ENCODE measurements at regions not wholly inside any gene's neighbourhood (a gene's known extent, or its start where the extent isn't known, plus 50 kb on each side); places are given as distances from the start of the nearest gene placed in this dataset.

DNA sequence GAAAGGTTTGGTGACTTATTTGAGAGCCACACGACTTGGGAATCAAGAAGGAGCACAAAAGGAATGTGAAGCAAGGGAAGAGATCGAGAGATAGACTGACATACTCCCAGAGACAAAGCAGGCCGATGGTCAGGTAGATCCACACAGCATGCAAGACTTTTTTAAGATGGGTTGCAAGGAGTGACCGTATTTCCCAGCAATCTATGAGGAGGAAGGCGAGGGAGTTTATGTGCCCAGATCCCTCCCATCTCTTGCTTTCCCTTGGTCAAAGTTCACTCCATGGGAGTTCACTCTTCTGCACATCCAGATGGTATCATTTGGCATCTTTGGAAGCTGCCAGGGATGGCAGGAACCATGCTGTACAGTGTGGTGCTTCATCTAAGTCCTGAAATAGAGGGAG, 148.9 kb downstream of the RMI1 start:
- DNase-seq: no peak

DNA sequence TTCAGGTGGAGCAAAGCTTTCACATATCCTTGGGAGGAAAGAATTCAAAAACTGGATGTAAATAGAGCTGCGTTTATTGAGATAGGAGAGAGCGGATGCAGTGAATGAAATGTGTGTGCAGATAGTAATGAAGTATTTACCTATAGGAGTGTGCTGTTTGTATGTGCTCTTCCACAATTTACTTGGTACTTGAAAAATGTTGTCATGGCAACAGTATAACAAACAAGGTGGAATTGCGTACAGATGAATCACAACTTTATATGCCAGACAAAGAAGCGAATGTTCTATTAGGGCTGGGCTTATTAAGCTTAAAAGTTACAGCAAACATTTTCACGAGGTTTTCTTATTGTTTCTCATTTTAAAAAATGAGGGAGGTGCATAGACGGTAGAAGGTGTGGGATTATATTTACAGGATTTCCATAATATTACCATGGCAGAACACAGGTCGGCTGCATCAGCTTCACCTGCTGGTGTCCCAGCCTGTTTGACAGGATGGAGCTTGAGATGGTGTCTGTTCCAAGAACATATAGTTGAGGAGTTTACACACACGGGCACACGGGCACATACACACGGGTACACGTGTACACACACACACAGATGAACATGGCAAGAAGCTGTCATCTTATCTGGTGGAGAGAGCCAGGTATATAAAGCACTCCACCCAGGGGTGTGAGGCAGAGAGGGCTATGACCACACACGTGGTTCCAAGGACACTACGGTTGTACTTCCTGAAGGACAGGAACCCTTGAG, 155.7 kb downstream of the RMI1 start:
- peak in 2 of 3 experiments; percentile 77 to 89 for DNase-seq

DNA sequence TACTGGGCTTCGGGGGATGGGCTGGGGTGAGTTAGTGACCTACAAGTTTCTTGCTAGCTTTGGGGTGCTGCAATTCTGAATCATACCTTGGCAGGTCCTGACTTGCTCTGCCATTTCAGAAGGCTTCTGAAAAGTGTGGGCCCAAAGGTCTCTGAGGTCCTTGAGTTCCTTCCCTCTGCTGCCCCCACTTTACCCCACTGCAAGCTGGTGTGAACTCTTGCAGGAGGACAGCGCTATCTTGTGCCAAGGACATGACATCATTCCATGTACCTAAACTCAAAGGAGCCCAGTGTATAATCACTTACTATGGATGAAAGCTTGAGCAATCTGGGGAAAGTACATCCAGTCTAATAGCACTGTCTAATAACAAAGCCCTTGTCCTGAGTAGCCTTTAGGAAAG, 157.4 kb downstream of the RMI1 start:
- peak in 1 of 3 experiments; percentile 19 for DNase-seq

DNA sequence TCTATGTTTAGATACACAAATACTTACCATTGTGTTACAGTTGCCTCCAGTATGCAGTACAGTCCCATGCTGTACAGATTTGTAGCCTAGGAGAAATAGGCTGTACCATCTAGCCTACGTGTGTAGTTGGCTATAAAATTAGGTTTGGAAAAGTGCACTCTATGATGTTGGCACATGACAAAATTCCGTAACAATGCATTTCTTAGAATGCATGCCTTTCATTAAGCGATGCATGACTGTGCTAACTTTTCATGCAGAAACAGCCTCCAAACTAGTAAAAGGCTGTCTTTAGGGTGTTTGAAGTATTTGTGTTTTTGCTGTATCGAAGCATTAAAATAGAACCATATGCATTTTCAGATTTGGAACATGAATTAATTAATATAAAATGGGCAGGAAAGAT, 157.9 kb downstream of the RMI1 start:
- no peak for DNase-seq

GRCh38 chr9:84139296-84140070, 158.9 kb downstream of the RMI1 start:
- DNase-seq: peak; percentile 23 to 67 (median 48)

DNA sequence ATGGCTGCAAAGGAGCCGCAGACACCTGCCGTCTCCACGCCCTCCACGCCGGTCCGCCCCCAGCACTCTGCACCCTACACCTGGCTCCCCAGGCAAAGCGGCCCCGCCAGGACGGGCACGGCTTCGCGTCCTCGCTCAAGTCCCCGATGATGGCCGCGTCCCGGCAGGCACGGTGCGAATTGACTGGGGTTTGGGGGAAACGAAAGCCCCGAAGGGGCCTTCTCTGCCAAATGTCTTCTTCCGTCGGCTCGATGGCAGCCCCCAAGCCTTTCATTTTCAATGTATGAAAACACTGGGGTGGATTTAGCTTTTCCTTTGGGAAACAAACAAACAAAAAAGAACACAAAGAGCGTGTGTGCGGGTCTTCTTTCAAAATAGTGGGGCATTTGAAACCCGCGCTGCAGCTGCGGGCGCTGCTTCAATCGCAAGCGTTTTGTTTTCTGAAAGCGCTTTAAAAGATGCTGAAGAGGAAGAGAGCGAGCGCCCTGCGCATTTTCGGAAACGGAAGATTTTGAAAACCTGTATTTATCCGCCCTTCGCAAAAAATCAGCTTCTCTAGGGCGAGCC, 160.0 kb downstream of the RMI1 start:
- DNase-seq: peak; percentile 59 to 93 (median 88)

- peak; percentile 40 to 69 (median 48) for DNase-seq
These were observed 161.3 kb downstream of the RMI1 start for GRCh38 chr9:84141741-84142370.

- no peak for DNase-seq
These were observed 164.4 kb downstream of the RMI1 start for GRCh38 chr9:84145031-84145430.

DNA sequence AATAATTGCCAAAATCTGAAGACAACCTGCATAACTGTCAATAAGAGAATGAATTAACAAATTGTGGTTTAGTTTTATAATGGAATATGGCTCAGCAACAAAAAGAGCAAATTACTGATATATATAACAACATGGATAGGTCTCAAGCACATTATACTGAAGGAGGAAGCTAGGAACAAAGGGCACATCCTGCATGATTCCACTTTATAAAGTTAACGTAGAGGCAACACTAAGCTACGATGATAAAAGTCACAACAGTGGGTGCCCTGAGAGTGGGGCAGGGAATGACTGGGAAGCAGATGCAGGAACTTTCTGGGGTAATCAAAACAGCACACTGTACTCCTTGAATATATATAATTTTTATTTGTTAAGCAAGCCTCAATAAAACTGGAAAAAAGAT, 165.2 kb downstream of the RMI1 start:
- no peak for DNase-seq

DNA sequence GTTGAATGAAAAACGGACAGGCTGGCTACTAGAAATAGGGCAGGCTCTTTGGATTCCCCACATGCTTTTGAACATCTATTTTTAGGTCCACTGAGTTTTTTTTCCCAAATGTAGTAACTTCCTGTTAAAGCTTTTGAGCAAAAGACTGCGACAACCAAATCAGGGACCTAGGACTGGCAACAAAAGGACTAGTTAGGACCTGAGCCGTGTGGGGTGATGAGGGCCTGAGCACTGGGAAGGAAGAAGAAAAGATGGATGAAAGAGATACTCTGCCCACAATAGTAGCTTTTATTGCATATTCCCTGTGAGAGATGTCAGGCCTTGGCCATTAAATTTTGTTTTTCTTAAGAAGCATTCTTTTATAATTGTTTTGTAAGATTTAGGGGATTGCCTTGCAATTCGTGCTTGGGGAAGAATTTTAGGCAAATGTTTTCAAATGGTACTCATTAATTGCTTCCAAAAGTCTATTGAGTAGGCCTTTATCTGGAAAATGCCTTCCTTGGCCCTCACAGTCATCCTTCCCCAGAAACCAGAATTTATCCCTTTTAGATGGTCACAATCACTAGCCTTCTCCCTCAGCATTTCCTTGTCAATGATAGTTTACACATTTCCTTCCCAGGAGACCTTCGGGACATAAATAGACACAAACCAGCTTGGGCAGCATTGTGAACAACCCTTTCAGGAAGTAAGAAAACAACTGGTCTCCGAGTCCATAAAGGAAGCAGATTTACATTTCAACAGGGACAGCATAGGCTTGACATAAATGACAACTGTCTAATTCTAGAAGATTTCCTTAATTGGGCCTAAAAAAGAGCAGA, 166.5 kb downstream of the RMI1 start:
- peak in 2 of 3 experiments; percentile 20 to 38 for DNase-seq

- DNase-seq: no peak
These were observed 170.6 kb downstream of the RMI1 start for GRCh38 chr9:84151236-84151635.

DNA sequence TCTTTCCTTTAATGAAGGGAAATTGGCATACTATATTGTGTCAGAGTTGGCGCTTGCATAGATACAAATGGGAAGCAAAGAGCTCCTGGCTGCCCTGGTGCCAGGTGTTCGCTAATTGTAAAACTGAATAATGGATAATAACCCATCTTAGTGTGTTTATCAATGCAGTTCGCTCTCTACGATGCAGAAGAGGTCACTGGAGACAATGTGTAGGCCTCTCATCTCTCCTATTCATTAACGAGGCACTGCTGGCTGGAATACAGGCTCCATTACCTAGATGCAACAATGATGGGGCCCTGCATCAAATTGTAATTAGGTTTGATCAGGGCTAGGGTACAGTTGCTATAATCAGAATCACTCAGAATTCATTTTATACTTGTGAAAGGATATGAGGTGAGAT, 171.0 kb downstream of the RMI1 start:
- peak in 2 of 3 experiments; percentile 78 to 96 for DNase-seq

- no peak for DNase-seq
These were observed 171.6 kb downstream of the RMI1 start for GRCh38 chr9:84152204-84152603.

DNA sequence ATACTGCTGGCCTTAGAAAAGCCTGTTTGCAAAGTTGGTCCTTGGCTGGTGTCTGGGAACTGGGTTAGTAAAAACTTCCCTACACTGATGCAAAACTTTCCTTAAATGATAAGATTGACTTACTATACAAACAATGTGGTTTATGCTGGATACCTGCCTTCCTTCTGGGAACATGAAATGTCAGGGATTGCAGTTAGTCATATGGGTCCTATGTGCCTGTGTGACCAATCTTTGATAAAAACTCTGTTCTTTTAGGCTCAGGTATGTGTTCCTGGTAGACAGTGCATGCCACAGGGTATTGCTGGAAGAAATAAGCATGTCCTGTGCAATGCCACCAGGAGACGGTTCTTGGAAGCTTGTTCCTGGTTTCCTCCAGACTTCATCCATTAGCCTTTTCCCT, 173.3 kb downstream of the RMI1 start:
- no peak for DNase-seq

- DNase-seq: no peak
These were observed 173.7 kb downstream of the RMI1 start for GRCh38 chr9:84154320-84154719.

DNA sequence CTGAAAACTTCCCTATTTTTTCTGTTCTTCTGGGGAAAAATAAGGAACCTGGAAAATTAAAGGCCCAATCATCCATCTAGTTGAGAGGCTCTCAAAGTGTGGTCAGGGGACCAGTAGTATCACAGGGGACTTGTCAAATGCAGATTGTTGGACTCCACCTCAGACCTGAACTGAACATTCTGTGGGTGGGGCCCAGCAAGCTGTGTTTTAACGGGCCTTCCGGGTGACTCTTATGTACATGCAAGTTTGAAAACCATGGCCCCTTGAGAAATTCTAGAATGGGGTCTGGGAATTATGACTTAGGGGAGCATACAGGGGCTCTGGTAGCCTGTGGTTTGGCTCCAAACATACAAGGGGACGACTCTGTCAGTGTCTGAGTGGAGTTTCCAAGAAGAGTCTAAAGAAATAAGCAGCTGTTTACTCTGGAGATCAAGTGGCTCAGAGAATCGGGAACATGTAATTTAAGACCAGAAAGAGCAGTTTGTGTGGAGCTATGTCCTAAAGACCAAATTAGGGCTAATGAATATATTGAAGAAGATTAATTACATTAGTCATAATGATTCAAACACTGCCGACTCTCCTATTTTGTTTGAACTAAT, 177.4 kb downstream of the SLC28A3 start:
- peak in 1 of 3 experiments; percentile 55 for DNase-seq

- DNase-seq: peak in 2 of 3 experiments; percentile 13 to 48
These were observed 173.7 kb downstream of the SLC28A3 start for GRCh38 chr9:84166891-84167290.

DNA sequence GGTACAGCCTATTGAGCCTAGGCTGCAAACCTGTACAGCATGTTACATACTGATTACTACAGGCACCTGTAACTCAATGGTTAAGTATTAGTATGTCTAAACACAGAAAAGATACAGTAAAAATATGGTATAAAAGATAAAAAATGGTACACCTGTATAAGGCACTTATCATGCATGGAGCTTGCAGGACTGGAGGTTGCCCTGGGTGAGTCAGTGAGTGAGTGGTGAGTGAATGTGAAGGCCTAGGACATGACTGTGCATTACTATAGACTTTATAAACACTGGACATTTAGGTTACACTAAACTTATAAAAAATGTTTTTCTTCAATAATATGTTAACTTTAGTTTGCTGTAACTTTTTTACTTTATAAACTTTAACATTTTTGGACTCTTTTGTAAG, 171.3 kb downstream of the SLC28A3 start:
- no peak for DNase-seq

DNA sequence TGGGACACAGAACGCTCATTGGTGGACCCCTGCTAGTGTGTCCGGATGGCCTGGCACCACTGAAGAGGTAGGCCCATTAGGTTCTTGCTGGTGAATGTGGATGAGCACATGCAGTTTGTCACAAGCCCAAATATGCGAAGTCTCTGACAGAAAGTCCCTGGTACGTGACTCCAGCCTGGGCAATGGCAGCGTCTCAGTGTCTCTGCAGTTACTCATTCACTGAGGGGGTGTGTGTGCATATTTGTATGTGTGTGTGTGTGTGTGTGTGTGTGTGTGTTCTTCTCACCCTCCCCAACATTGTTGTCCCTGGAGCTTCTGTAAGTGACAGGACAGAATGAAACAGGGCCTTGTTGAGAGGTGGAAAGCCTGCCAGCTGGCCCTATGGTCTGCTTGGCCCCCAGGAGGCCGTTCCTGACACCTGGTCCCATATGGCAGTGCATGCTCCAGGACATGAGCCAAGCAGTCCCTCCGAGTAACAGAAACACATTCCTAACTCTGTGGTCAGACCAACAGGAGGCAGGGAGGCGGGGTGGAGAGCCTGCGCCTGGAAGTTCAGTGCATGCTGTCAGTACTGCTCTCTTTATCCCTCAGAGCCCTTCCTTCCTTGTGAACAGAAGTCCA, 169.9 kb downstream of the SLC28A3 start:
- DNase-seq: no peak

DNA sequence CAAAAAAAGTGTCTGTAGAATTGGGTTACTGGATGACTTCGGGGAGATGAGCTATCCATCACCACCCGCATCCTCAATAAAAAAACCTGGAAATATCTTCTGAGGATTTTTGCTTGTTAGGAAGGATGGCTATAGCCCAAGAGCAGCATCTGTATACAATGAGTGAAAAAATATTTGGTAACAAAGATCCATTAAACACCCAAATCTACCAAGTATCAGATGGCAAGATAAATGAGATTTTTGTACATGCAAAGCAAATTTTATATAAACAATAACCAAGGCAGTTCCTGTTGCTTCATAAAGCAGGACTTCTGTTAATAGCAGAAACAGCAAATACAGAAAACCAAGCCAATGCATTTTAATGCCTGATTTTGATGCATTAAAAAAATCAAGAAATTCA, 166.6 kb downstream of the SLC28A3 start:
- no peak for DNase-seq

GRCh38 chr9:84174486-84174885, 166.1 kb downstream of the SLC28A3 start:
- DNase-seq: no peak

GRCh38 chr9:84177407-84177806, 163.2 kb downstream of the SLC28A3 start:
- no peak for DNase-seq

All from NCI-H1417 (cell line).